Activated CD4-positive, alpha-beta T cell treated with anti-CD3 and anti-CD28 coated beads for 48 hours (primary cell): ENCODE measurements at regions not wholly inside any gene's neighbourhood (a gene's known extent, or its start where the extent isn't known, plus 50 kb on each side); places are given as distances from the start of the nearest gene placed in this dataset.

Experiments used
- DNase-seq: peaks from one replicate; pipeline ENCODE4 v3.0.0-alpha.2; 2020

- no peak for DNase-seq
These were observed 429.8 kb downstream of the EPHA4 start for GRCh38 chr2:221142341-221142740.

- DNase-seq: no peak
These were observed 428.9 kb downstream of the EPHA4 start for GRCh38 chr2:221143231-221143630.

GRCh38 chr2:221144909-221145308 is 427.2 kb downstream of the EPHA4 start:
- no peak for DNase-seq

- DNase-seq: no peak
These were observed 426.7 kb downstream of the EPHA4 start for GRCh38 chr2:221145396-221145795.

GRCh38 chr2:221153226-221153625 is 418.9 kb downstream of the EPHA4 start:
- no peak for DNase-seq

- DNase-seq: no peak
These were observed 417.9 kb downstream of the EPHA4 start for GRCh38 chr2:221154176-221154575.

- DNase-seq: no peak
These were observed 415.9 kb downstream of the EPHA4 start for GRCh38 chr2:221156062-221156734.

- no peak for DNase-seq
These were observed 410.9 kb downstream of the EPHA4 start for GRCh38 chr2:221161186-221161585.

- no peak for DNase-seq
These were observed 405.8 kb downstream of the EPHA4 start for GRCh38 chr2:221166292-221166691.

- DNase-seq: no peak
These were observed 404.5 kb downstream of the EPHA4 start for GRCh38 chr2:221167561-221167960.

GRCh38 chr2:221169724-221170123 is 402.4 kb downstream of the EPHA4 start:
- no peak for DNase-seq

- DNase-seq: no peak
These were observed 401.6 kb downstream of the EPHA4 start for GRCh38 chr2:221170548-221170947.

- DNase-seq: no peak
These were observed 395.4 kb downstream of the EPHA4 start for GRCh38 chr2:221176667-221177066.

- DNase-seq: no peak
These were observed 394.0 kb downstream of the EPHA4 start for GRCh38 chr2:221178139-221178538.

GRCh38 chr2:221186873-221187272 is 385.2 kb downstream of the EPHA4 start:
- no peak for DNase-seq

GRCh38 chr2:221189431-221190067 is 382.6 kb downstream of the EPHA4 start:
- no peak for DNase-seq

GRCh38 chr2:221195829-221196228 is 376.3 kb downstream of the EPHA4 start:
- no peak for DNase-seq

- no peak for DNase-seq
These were observed 374.8 kb downstream of the EPHA4 start for GRCh38 chr2:221197225-221197856.

- DNase-seq: no peak
These were observed 373.8 kb downstream of the EPHA4 start for GRCh38 chr2:221198309-221198708.

GRCh38 chr2:221200184-221200839 is 371.8 kb downstream of the EPHA4 start:
- no peak for DNase-seq

GRCh38 chr2:221202431-221202830 is 369.7 kb downstream of the EPHA4 start:
- no peak for DNase-seq

GRCh38 chr2:221203125-221203524 is 369.0 kb downstream of the EPHA4 start:
- DNase-seq: no peak

- no peak for DNase-seq
These were observed 368.2 kb downstream of the EPHA4 start for GRCh38 chr2:221203856-221204255.

- no peak for DNase-seq
These were observed 367.4 kb downstream of the EPHA4 start for GRCh38 chr2:221204699-221205098.
